ENCODE measurements at regions not wholly inside any gene's neighbourhood (a gene's known extent, or its start where the extent isn't known, plus 50 kb on each side); places are given as distances from the start of the nearest gene placed in this dataset.
"Not testable (repeated sequence)": the region's sequence is repeated elsewhere in the genome, so short reads cannot be mapped to it uniquely, and the experiment has no call there.

- WGBS, 2 donors, result 59 to 67% methylated on average over 3 of the region's 3 CpGs
- ATAC-seq (no peak), DNase-seq (no peak)
- H3K27ac ChIP-seq, result no peak overlapping the region
- no peak overlapping the region for H3K4me3 ChIP-seq
- no peaks in the 10 kb centered on the region for H3K4me1 ChIP-seq
- no peaks in the 10 kb centered on the region for H3K27me3 ChIP-seq
- no peaks in the 10 kb centered on the region for H3K36me3 ChIP-seq (replicated peaks in 1 of 2; ENCODE audit: insufficient read depth in 1 of 2, low read depth in 2 of 2)
- peaks cover 0 to 5% (median 0%) of the 10 kb centered on the region in 3 donors for H3K9me3 ChIP-seq
- intact Hi-C loops (cut with DNase I), result no loop called here
- no peak for TF ChIP-seq CTCF (IDR thresholded peaks at IDR 0.05)
- TF ChIP-seq POLR2A (IDR thresholded peaks at IDR 0.05), result no peak
Observed at GRCh38 chr3:191085091-191085490, 114.0 kb upstream of the OSTN start.

DNA sequence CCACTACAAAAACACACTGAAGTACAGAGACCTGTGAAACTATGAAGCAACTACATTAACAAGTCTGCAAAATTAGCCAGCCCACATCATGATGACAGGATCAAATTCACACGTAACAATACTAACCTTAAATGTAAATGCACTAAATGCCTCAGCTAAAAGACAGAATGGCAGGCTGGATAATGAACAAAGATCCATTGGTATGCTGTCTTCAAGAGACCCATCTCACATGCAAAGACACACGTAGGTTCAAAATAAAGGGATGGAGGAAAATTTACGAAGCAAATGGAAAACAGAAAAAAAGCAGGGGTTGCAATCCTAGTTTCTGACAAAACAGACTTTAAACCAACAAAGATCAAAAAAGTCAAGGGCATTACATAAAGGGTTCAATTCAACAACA, 120.1 kb upstream of the OSTN start:
- H3K27me3 ChIP-seq; H3K4me1 ChIP-seq; ATAC-seq; H3K27ac ChIP-seq; H3K36me3 ChIP-seq (replicated peaks in 1 of 2; ENCODE audit: insufficient read depth in 1 of 2, low read depth in 2 of 2); intact Hi-C loops (cut with DNase I); H3K9me3 ChIP-seq; DNase-seq; H3K4me3 ChIP-seq: not testable (repeated sequence)
- WGBS, 2 donors, result 59 to 68% methylated on average over 3 of the region's 3 CpGs

- H3K27me3 ChIP-seq, result no peaks in the 10 kb centered on the region
- H3K4me3 ChIP-seq, result no peak overlapping the region
- H3K4me1 ChIP-seq, result no peaks in the 10 kb centered on the region
- no peaks in the 10 kb centered on the region for H3K36me3 ChIP-seq (replicated peaks in 1 of 2; ENCODE audit: insufficient read depth in 1 of 2, low read depth in 2 of 2)
- ATAC-seq, result no peak
- DNase-seq, result no peak
- intact Hi-C loops (cut with DNase I), result no loop called here
- H3K9me3 ChIP-seq, result no peaks in the 10 kb centered on the region
- 66 to 75% methylated on average over 1 to 2 of the region's 2 CpGs for WGBS, 2 donors
- TF ChIP-seq POLR2A (IDR thresholded peaks at IDR 0.05), result no peak
- H3K27ac ChIP-seq, result no peak overlapping the region
Observed at GRCh38 chr3:191076903-191077552, 122.0 kb upstream of the OSTN start.

GRCh38 chr3:191074511-191074910, 124.5 kb upstream of the OSTN start:
- H3K4me1 ChIP-seq, result no peaks in the 10 kb centered on the region
- intact Hi-C loops (cut with DNase I), result no loop called here
- no peak overlapping the region for H3K27ac ChIP-seq
- WGBS, 2 donors, result 28 to 37% methylated on average over 5 of the region's 5 CpGs
- no peaks in the 10 kb centered on the region for H3K27me3 ChIP-seq
- no peak for DNase-seq
- ATAC-seq, result no peak
- no peaks in the 10 kb centered on the region for H3K9me3 ChIP-seq
- TF ChIP-seq CTCF (IDR thresholded peaks at IDR 0.05), result no peak
- TF ChIP-seq POLR2A (IDR thresholded peaks at IDR 0.05), result no peak
- no peaks in the 10 kb centered on the region for H3K36me3 ChIP-seq (replicated peaks in 1 of 2; ENCODE audit: insufficient read depth in 1 of 2, low read depth in 2 of 2)
- H3K4me3 ChIP-seq, result no peak overlapping the region

GRCh38 chr3:191070762-191071403, 128.2 kb upstream of the OSTN start:
- Histone ChIP-seq H3K9me3 (no peaks in the 10 kb centered on the region), H3K4me1 (no peaks in the 10 kb centered on the region), H3K27me3 (no peaks in the 10 kb centered on the region), H3K4me3 (no peak overlapping the region), H3K27ac (no peak overlapping the region), H3K36me3 (replicated peaks in 1 of 2; ENCODE audit: insufficient read depth in 1 of 2, low read depth in 2 of 2) (no peaks in the 10 kb centered on the region)
- WGBS, 2 donors, result 46 to 64% methylated on average over 4 of the region's 4 CpGs
- intact Hi-C loops (cut with DNase I), result no loop called here
- no peak for ATAC-seq
- TF ChIP-seq POLR2A (IDR thresholded peaks at IDR 0.05) (no peak), CTCF (IDR thresholded peaks at IDR 0.05) (no peak)
- DNase-seq, result no peak

GRCh38 chr3:191070201-191070600, 128.8 kb upstream of the OSTN start:
- Histone ChIP-seq H3K4me1 (no peaks in the 10 kb centered on the region), H3K27me3 (no peaks in the 10 kb centered on the region), H3K27ac (no peak overlapping the region), H3K4me3 (no peak overlapping the region), H3K36me3 (replicated peaks in 1 of 2; ENCODE audit: insufficient read depth in 1 of 2, low read depth in 2 of 2) (no peaks in the 10 kb centered on the region), H3K9me3 (no peaks in the 10 kb centered on the region)
- ATAC-seq, result no peak
- intact Hi-C loops (cut with DNase I), result no loop called here
- 44 to 53% methylated on average over 2 of the region's 2 CpGs for WGBS, 2 donors
- DNase-seq, result no peak
- TF ChIP-seq CTCF (IDR thresholded peaks at IDR 0.05) (no peak), POLR2A (IDR thresholded peaks at IDR 0.05) (no peak)
